Fibroblast of lung (primary cell): ENCODE measurements at regions not wholly inside any gene's neighbourhood (a gene's known extent, or its start where the extent isn't known, plus 50 kb on each side); places are given as distances from the start of the nearest gene placed in this dataset.

Experiments
- DNase-seq, 2 donors: peaks; one replicate each; pipeline versions ENCODE4 v3.0.0 to v3.0.0-alpha.2; 2010; ENCODE audit warnings: low read depth in 2 of 2
- H2AFZ ChIP-seq: 2 replicates; pipeline ENCODE4 v1.5.1; 2012; ENCODE audit warnings: low read length, control low read depth, inconsistent platforms
- H3K27ac ChIP-seq: 2 replicates; pipeline ENCODE4 v1.5.1; 2011; ENCODE audit warnings: low read length, control low read depth; ENCODE audit not compliant: insufficient read depth
- H3K27me3 ChIP-seq: 2 replicates; pipeline ENCODE4 v1.5.1; 2011; ENCODE audit warnings: mild to moderate bottlenecking, low read length; ENCODE audit not compliant: control insufficient read depth, insufficient read depth
- H3K36me3 ChIP-seq: 2 replicates; pipeline ENCODE4 v1.5.1; 2011; ENCODE audit warnings: low read length; ENCODE audit not compliant: control insufficient read depth, insufficient read depth
- H3K4me1 ChIP-seq: 2 replicates; pipeline ENCODE4 v1.5.1; 2011; ENCODE audit warnings: low read length; ENCODE audit not compliant: control insufficient read depth, insufficient read depth; ENCODE audit errors: extremely low read depth
- H3K4me2 ChIP-seq: 2 replicates; pipeline ENCODE4 v1.5.1; 2011; ENCODE audit warnings: low read length, control low read depth; ENCODE audit not compliant: insufficient read depth; ENCODE audit errors: extremely low read depth
- H3K4me3 ChIP-seq, 4 experiments: fragments of 200-600 bp in 1 of 4; sonication (generic) in 1 of 4; replicated peaks in 1 of 4; 2 replicates each; pipeline ENCODE4 v1.5.1; 2011 to 2016; ENCODE audit warnings: low read length in 4 of 4, low read depth in 3 of 4, mild to moderate bottlenecking in 3 of 4, control low read depth in 2 of 4, inconsistent platforms in 1 of 4, mixed read lengths in 1 of 4; ENCODE audit not compliant: insufficient read depth in 1 of 4; ENCODE audit errors: control extremely low read depth in 1 of 4
- H3K79me2 ChIP-seq: 2 replicates; pipeline ENCODE4 v1.5.1; 2012; ENCODE audit warnings: mild to moderate bottlenecking, low read length, inconsistent platforms; ENCODE audit not compliant: control insufficient read depth, insufficient read depth
- H3K9ac ChIP-seq: 2 replicates; pipeline ENCODE4 v1.5.1; 2011; ENCODE audit warnings: mild to moderate bottlenecking, low read length, control low read depth; ENCODE audit not compliant: insufficient read depth
- H3K9me3 ChIP-seq: 2 replicates; pipeline ENCODE4 v1.5.1; 2012; ENCODE audit warnings: low read depth, low read length; ENCODE audit not compliant: control insufficient read depth, insufficient read depth
- H4K20me1 ChIP-seq: 2 replicates; pipeline ENCODE4 v1.5.1; 2011; ENCODE audit warnings: low read length; ENCODE audit not compliant: control insufficient read depth, insufficient read depth; ENCODE audit errors: extremely low read depth
- CTCF ChIP-seq, 2 donors: IDR thresholded peaks in 1 of 2; conservative IDR thresholded peaks in 1 of 2; 1 replicate in 1 of 2; 2 replicates in 1 of 2; pipeline ENCODE4 v1.5.1; 2011 to 2012; ENCODE audit warnings: low read length in 2 of 2, control low read depth in 1 of 2, inconsistent platforms in 1 of 2, low read depth in 1 of 2, mild to moderate bottlenecking in 1 of 2
- EZH2 ChIP-seq: IDR thresholded peaks from 2 replicates; pipeline ENCODE4 v1.5.1; 2012; ENCODE audit warnings: low read length, control low read depth, mild to moderate bottlenecking; ENCODE audit errors: missing control alignments

GRCh38 chr10:9081253-9081652 lies 1026.8 kb downstream of the GATA3 start:
- Histone ChIP-seq H3K4me2 (no peak overlapping the region), H3K9ac (no peak overlapping the region), H3K27me3 (no peaks in the 10 kb centered on the region), H3K4me3 (no peak overlapping the region), H4K20me1 (no peaks in the 10 kb centered on the region), H3K27ac (no peak overlapping the region), H3K79me2 (no peaks in the 10 kb centered on the region), H3K4me1 (no peaks in the 10 kb centered on the region), H3K9me3 (no peaks in the 10 kb centered on the region), H3K36me3 (no peaks in the 10 kb centered on the region), H2AFZ (no peak overlapping the region)
- TF ChIP-seq CTCF (conservative IDR thresholded peaks at IDR 0.05 in 1 of 2, IDR thresholded peaks at IDR 0.05 in 1 of 2; ENCODE audit: low read depth in 1 of 2, low read length in 2 of 2) (no peak), EZH2 (no peak)
- DNase-seq: peak in 1 of 2 donors; percentile 7

GRCh38 chr10:9081961-9082360 lies 1027.5 kb downstream of the GATA3 start:
- H3K9me3 ChIP-seq: no peaks in the 10 kb centered on the region
- no peak for DNase-seq
- no peaks in the 10 kb centered on the region for H3K4me1 ChIP-seq
- no peaks in the 10 kb centered on the region for H4K20me1 ChIP-seq
- H3K27me3 ChIP-seq: no peaks in the 10 kb centered on the region
- no peak overlapping the region for H3K9ac ChIP-seq
- H3K27ac ChIP-seq: no peak overlapping the region
- no peak overlapping the region for H3K4me3 ChIP-seq
- no peaks in the 10 kb centered on the region for H3K36me3 ChIP-seq
- no peak for TF ChIP-seq CTCF (conservative IDR thresholded peaks at IDR 0.05 in 1 of 2, IDR thresholded peaks at IDR 0.05 in 1 of 2; ENCODE audit: low read depth in 1 of 2, low read length in 2 of 2)
- TF ChIP-seq EZH2: no peak
- H3K4me2 ChIP-seq: no peak overlapping the region
- no peak overlapping the region for H2AFZ ChIP-seq
- H3K79me2 ChIP-seq: no peaks in the 10 kb centered on the region

GRCh38 chr10:9091530-9092093 lies 1037.1 kb downstream of the GATA3 start:
- no peak for TF ChIP-seq EZH2
- no peak for TF ChIP-seq CTCF (conservative IDR thresholded peaks at IDR 0.05 in 1 of 2, IDR thresholded peaks at IDR 0.05 in 1 of 2; ENCODE audit: low read depth in 1 of 2, low read length in 2 of 2)
- Histone ChIP-seq H3K4me2 (no peak overlapping the region), H3K27ac (no peak overlapping the region), H3K4me1 (no peaks in the 10 kb centered on the region), H4K20me1 (no peaks in the 10 kb centered on the region), H3K4me3 (no peak overlapping the region), H2AFZ (no peak overlapping the region), H3K79me2 (no peaks in the 10 kb centered on the region), H3K27me3 (no peaks in the 10 kb centered on the region), H3K36me3 (no peaks in the 10 kb centered on the region), H3K9ac (no peak overlapping the region), H3K9me3 (no peaks in the 10 kb centered on the region)
- DNase-seq: no peak
